Dendritic cell treated with granulocyte-macrophage colony-stimulating factor and Interleukin-4, amounts not matched to agents 40 ng/mL and 50 ng/mL, for 4 days (primary cell): ENCODE measurements at regions not wholly inside any gene's neighbourhood (a gene's known extent, or its start where the extent isn't known, plus 50 kb on each side); places are given as distances from the start of the nearest gene placed in this dataset.

Experiments
- H3K27ac Mint-ChIP-seq: one replicate; pipeline ENCODE4 v1.8.0; 2022; ENCODE audit warnings: mild to moderate bottlenecking, mixed read lengths
- H3K27me3 Mint-ChIP-seq: one replicate; pipeline ENCODE4 v1.8.0; 2022; ENCODE audit warnings: mild to moderate bottlenecking, mixed read lengths
- H3K36me3 Mint-ChIP-seq: one replicate; pipeline ENCODE4 v1.8.0; 2022; ENCODE audit warnings: low read depth, mixed read lengths
- H3K4me1 Mint-ChIP-seq: one replicate; pipeline ENCODE4 v1.8.0; 2022; ENCODE audit warnings: low read depth, mixed read lengths
- H3K4me3 Mint-ChIP-seq: one replicate; pipeline ENCODE4 v1.8.0; 2022; ENCODE audit warnings: mild to moderate bottlenecking, moderate library complexity, mixed read lengths
- H3K9me3 Mint-ChIP-seq: one replicate; pipeline ENCODE4 v1.8.0; 2022; ENCODE audit warnings: mixed read lengths
- intact Hi-C: fragments of 100-400 bp; cut with micrococcal nuclease; formaldehyde crosslinking; loops from one replicate; pipeline ENCODE4 v1.15.0; 2022

GRCh38 chr1:240014051-240014450, 77.6 kb upstream of the FMN2 start:
- H3K9me3 Mint-ChIP-seq: peaks cover 23% of the 10 kb centered on the region
- no peaks in the 10 kb centered on the region for H3K4me1 Mint-ChIP-seq
- peaks cover 2% of the 10 kb centered on the region for H3K27me3 Mint-ChIP-seq
- H3K36me3 Mint-ChIP-seq: no peaks in the 10 kb centered on the region
- no peak overlapping the region for H3K4me3 Mint-ChIP-seq
- intact Hi-C loops: no loop called here
- no peak overlapping the region for H3K27ac Mint-ChIP-seq

- Mint-ChIP-seq H3K27ac (no peak overlapping the region), H3K9me3 (peaks cover 10% of the 10 kb centered on the region), H3K4me3 (no peak overlapping the region)
Observed at GRCh38 chr1:240018617-240019016, 73.1 kb upstream of the FMN2 start.

GRCh38 chr1:240019524-240019923, 72.2 kb upstream of the FMN2 start:
- H3K9me3 Mint-ChIP-seq: peaks cover 10% of the 10 kb centered on the region
- no peaks in the 10 kb centered on the region for H3K36me3 Mint-ChIP-seq
- intact Hi-C loops: no loop called here
- no peak overlapping the region for H3K4me3 Mint-ChIP-seq
- no peaks in the 10 kb centered on the region for H3K4me1 Mint-ChIP-seq
- no peak overlapping the region for H3K27ac Mint-ChIP-seq
- peaks cover 2% of the 10 kb centered on the region for H3K27me3 Mint-ChIP-seq

More at GRCh38 chr1:240018617-240019016, 73.1 kb upstream of the FMN2 start:
- intact Hi-C loops: no loop called here
- Mint-ChIP-seq H3K36me3 (no peaks in the 10 kb centered on the region), H3K4me1 (no peaks in the 10 kb centered on the region), H3K27me3 (peaks cover 2% of the 10 kb centered on the region)

GRCh38 chr1:240020871-240021270, 70.8 kb upstream of the FMN2 start:
- Mint-ChIP-seq H3K4me1 (no peaks in the 10 kb centered on the region), H3K4me3 (no peak overlapping the region), H3K36me3 (no peaks in the 10 kb centered on the region), H3K9me3 (peaks cover 10% of the 10 kb centered on the region), H3K27me3 (peaks cover 2% of the 10 kb centered on the region), H3K27ac (no peak overlapping the region)
- intact Hi-C loops: no loop called here

- H3K4me3 Mint-ChIP-seq: no peak overlapping the region
- H3K9me3 Mint-ChIP-seq: peaks cover 10% of the 10 kb centered on the region
- peaks cover 2% of the 10 kb centered on the region for H3K27me3 Mint-ChIP-seq
- no peaks in the 10 kb centered on the region for H3K4me1 Mint-ChIP-seq
- H3K36me3 Mint-ChIP-seq: no peaks in the 10 kb centered on the region
- H3K27ac Mint-ChIP-seq: no peak overlapping the region
- intact Hi-C loops: no loop called here
Observed at GRCh38 chr1:240021709-240022108, 70.0 kb upstream of the FMN2 start.

GRCh38 chr1:240027059-240027462, 64.6 kb upstream of the FMN2 start:
- H3K36me3 Mint-ChIP-seq: no peaks in the 10 kb centered on the region
- no peaks in the 10 kb centered on the region for H3K9me3 Mint-ChIP-seq
- intact Hi-C loops: loop anchor here (5.0 kb wide), 2 partner anchors 120 to 160 kb away; no protein-coding TSS in a partner anchor
- no peaks in the 10 kb centered on the region for H3K4me1 Mint-ChIP-seq
- H3K4me3 Mint-ChIP-seq: no peak overlapping the region
- H3K27ac Mint-ChIP-seq: no peak overlapping the region
- H3K27me3 Mint-ChIP-seq: no peaks in the 10 kb centered on the region

GRCh38 chr1:240029418-240029817, 62.3 kb upstream of the FMN2 start:
- Mint-ChIP-seq H3K9me3 (no peaks in the 10 kb centered on the region), H3K4me3 (no peak overlapping the region), H3K27ac (no peak overlapping the region), H3K4me1 (no peaks in the 10 kb centered on the region), H3K27me3 (no peaks in the 10 kb centered on the region), H3K36me3 (no peaks in the 10 kb centered on the region)
- intact Hi-C loops: loop anchor here (5.0 kb wide), 2 partner anchors 118 to 158 kb away; no protein-coding TSS in a partner anchor

GRCh38 chr1:240030236-240030635, 61.4 kb upstream of the FMN2 start:
- Mint-ChIP-seq H3K4me1 (no peaks in the 10 kb centered on the region), H3K4me3 (no peak overlapping the region), H3K9me3 (no peaks in the 10 kb centered on the region), H3K27me3 (no peaks in the 10 kb centered on the region), H3K27ac (no peak overlapping the region), H3K36me3 (no peaks in the 10 kb centered on the region)
- intact Hi-C loops: no loop called here

- H3K4me1 Mint-ChIP-seq: no peaks in the 10 kb centered on the region
- H3K36me3 Mint-ChIP-seq: no peaks in the 10 kb centered on the region
- H3K27me3 Mint-ChIP-seq: no peaks in the 10 kb centered on the region
- no peak overlapping the region for H3K27ac Mint-ChIP-seq
- no peaks in the 10 kb centered on the region for H3K9me3 Mint-ChIP-seq
- no peak overlapping the region for H3K4me3 Mint-ChIP-seq
- intact Hi-C loops: no loop called here
Observed at GRCh38 chr1:240031009-240031408, 60.7 kb upstream of the FMN2 start.

- Mint-ChIP-seq H3K36me3 (no peaks in the 10 kb centered on the region), H3K27ac (no peak overlapping the region), H3K9me3 (no peaks in the 10 kb centered on the region), H3K4me1 (no peaks in the 10 kb centered on the region), H3K4me3 (no peak overlapping the region), H3K27me3 (no peaks in the 10 kb centered on the region)
- intact Hi-C loops: no loop called here
Observed at GRCh38 chr1:240031414-240031813, 60.3 kb upstream of the FMN2 start.

GRCh38 chr1:240033406-240033805, 58.3 kb upstream of the FMN2 start:
- Mint-ChIP-seq H3K9me3 (no peaks in the 10 kb centered on the region), H3K4me1 (no peaks in the 10 kb centered on the region), H3K36me3 (no peaks in the 10 kb centered on the region), H3K4me3 (no peak overlapping the region), H3K27ac (no peak overlapping the region), H3K27me3 (no peaks in the 10 kb centered on the region)
- intact Hi-C loops: no loop called here

- intact Hi-C loops: no loop called here
- Mint-ChIP-seq H3K27ac (no peak overlapping the region), H3K4me1 (no peaks in the 10 kb centered on the region), H3K4me3 (no peak overlapping the region), H3K9me3 (no peaks in the 10 kb centered on the region), H3K27me3 (no peaks in the 10 kb centered on the region), H3K36me3 (no peaks in the 10 kb centered on the region)
Observed at GRCh38 chr1:240036526-240036925, 55.2 kb upstream of the FMN2 start.
